Osteoblast (primary cell): ENCODE measurements at regions not wholly inside any gene's neighbourhood (a gene's known extent, or its start where the extent isn't known, plus 50 kb on each side); places are given as distances from the start of the nearest gene placed in this dataset.
"Not testable (repeated sequence)": the region's sequence is repeated elsewhere in the genome, so short reads cannot be mapped to it uniquely, and the experiment has no call there.

ENCODE experiments used
- DNase-seq: peaks from one replicate; pipeline ENCODE4 v3.0.0; 2011; ENCODE audit warnings: low spot score, mixed read lengths; ENCODE audit not compliant: insufficient read length; ENCODE audit errors: missing footprints
- H2AFZ ChIP-seq: 2 replicates; pipeline ENCODE4 v1.6.0; 2011; ENCODE audit warnings: mild to moderate bottlenecking, low read length
- H3K27ac ChIP-seq: 2 replicates; pipeline ENCODE4 v1.5.1; 2011; ENCODE audit warnings: mild to moderate bottlenecking, low read depth, low read length, moderate library complexity
- H3K27me3 ChIP-seq: 2 replicates; pipeline ENCODE4 v1.6.0; 2012; ENCODE audit warnings: mild to moderate bottlenecking, control low read depth, inconsistent platforms, low read length, moderate library complexity; ENCODE audit not compliant: insufficient read depth
- H3K36me3 ChIP-seq: 2 replicates; pipeline ENCODE4 v1.5.1; 2011; ENCODE audit warnings: mild to moderate bottlenecking, low read length, control low read depth, moderate library complexity; ENCODE audit not compliant: insufficient read depth
- H3K4me1 ChIP-seq: 2 replicates; pipeline ENCODE4 v1.5.1; 2011; ENCODE audit warnings: mild to moderate bottlenecking, low read length, control low read depth, moderate library complexity; ENCODE audit not compliant: insufficient read depth
- H3K4me2 ChIP-seq: 2 replicates; pipeline ENCODE4 v1.6.0; 2011; ENCODE audit warnings: mild to moderate bottlenecking, low read length; ENCODE audit not compliant: insufficient read depth
- H3K4me3 ChIP-seq: fragments of 200-600 bp; sonication (generic); 3 replicates; pipeline ENCODE4 v1.5.1; 2012; ENCODE audit warnings: mild to moderate bottlenecking, low read length, inconsistent platforms; ENCODE audit not compliant: insufficient read depth
- H3K79me2 ChIP-seq: 2 replicates; pipeline ENCODE4 v1.6.0; 2012; ENCODE audit warnings: mild to moderate bottlenecking, low read length, control low read depth, inconsistent platforms; ENCODE audit not compliant: insufficient read depth
- H3K9me3 ChIP-seq: 2 replicates; pipeline ENCODE4 v1.5.1; 2011; ENCODE audit warnings: low read depth, low read length, control low read depth
- H4K20me1 ChIP-seq: 2 replicates; pipeline ENCODE4 v1.6.0; 2012; ENCODE audit warnings: mild to moderate bottlenecking, low read length, control low read depth; ENCODE audit not compliant: insufficient read depth
- TF ChIP-seq, protein P1 (sequence below): IDR thresholded peaks from 2 replicates; pipeline ENCODE4 v1.5.1; 2011; ENCODE audit warnings: mild to moderate bottlenecking, low read depth, low read length, moderate library complexity; ENCODE audit errors: extremely low read depth

DNA sequence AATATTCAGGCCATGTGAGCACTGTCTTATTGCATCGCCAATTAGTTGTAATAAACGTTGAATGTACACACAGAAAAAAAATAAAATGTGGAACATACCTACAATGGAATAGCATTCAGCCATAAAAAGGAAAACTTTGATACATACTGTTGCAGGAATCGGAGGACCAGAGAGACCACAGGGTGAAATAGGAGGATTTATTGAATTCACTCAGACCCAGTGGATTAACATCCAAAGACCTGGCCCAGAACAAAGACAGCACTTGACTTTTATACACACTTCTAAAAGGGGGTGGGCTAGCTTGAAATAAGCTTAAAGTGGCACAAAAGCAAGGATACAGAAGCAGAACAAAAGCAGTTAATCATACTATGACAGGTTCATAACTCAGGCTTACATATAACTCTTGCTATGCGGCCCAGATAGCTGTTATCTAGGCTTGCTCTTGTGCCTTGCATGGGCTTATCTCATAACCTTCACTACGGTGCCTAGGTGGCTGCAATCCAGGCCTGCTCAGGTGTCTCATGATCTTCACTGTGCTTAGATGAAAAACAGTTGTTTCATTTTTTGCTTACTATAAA, 292.2 kb upstream of the TAC1 start:
- no peaks in the 10 kb centered on the region for H4K20me1 ChIP-seq
- no peak overlapping the region for H3K4me3 ChIP-seq
- no peaks in the 10 kb centered on the region for H3K36me3 ChIP-seq
- DNase-seq: no peak
- H3K4me2 ChIP-seq: no peak overlapping the region
- no peaks in the 10 kb centered on the region for H3K4me1 ChIP-seq
- H3K9me3 ChIP-seq: peaks cover 3% of the 10 kb centered on the region
- no peak overlapping the region for H2AFZ ChIP-seq
- no peaks in the 10 kb centered on the region for H3K27me3 ChIP-seq
- no peak overlapping the region for H3K27ac ChIP-seq
- TF ChIP-seq, protein P1, sequence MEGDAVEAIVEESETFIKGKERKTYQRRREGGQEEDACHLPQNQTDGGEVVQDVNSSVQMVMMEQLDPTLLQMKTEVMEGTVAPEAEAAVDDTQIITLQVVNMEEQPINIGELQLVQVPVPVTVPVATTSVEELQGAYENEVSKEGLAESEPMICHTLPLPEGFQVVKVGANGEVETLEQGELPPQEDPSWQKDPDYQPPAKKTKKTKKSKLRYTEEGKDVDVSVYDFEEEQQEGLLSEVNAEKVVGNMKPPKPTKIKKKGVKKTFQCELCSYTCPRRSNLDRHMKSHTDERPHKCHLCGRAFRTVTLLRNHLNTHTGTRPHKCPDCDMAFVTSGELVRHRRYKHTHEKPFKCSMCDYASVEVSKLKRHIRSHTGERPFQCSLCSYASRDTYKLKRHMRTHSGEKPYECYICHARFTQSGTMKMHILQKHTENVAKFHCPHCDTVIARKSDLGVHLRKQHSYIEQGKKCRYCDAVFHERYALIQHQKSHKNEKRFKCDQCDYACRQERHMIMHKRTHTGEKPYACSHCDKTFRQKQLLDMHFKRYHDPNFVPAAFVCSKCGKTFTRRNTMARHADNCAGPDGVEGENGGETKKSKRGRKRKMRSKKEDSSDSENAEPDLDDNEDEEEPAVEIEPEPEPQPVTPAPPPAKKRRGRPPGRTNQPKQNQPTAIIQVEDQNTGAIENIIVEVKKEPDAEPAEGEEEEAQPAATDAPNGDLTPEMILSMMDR: no peak
- H3K79me2 ChIP-seq: no peaks in the 10 kb centered on the region

- Histone ChIP-seq H2AFZ (no peak overlapping the region), H3K4me3 (no peak overlapping the region), H3K27ac (no peak overlapping the region), H4K20me1 (no peaks in the 10 kb centered on the region), H3K36me3 (no peaks in the 10 kb centered on the region), H3K27me3 (no peaks in the 10 kb centered on the region), H3K79me2 (no peaks in the 10 kb centered on the region), H3K4me2 (no peak overlapping the region), H3K9me3 (peaks cover 2% of the 10 kb centered on the region), H3K4me1 (no peaks in the 10 kb centered on the region)
- DNase-seq: peak; percentile 13
- TF ChIP-seq, protein P1: no peak
Observed at GRCh38 chr7:97446361-97446760, 285.5 kb upstream of the TAC1 start.

DNA sequence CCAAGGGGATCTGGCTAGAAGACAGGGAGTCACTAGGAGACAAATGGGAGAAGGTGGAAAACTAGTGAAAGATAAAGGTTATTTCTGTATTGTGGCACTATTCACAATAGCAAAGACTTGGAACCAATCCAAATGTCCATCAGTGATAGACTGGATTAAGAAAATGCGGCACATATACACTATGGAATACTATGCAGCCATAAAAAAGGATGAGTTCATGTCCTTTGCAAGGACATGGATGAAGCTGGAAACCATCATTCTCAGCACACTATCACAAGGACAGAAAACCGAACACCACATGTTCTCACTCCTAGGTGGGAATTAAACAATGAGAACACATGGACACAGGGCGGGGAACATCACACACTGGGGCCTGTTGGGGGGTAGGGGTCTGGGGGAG, 282.4 kb upstream of the TAC1 start:
- not testable (repeated sequence) for H2AFZ ChIP-seq, H3K36me3 ChIP-seq, H3K4me1 ChIP-seq, H3K79me2 ChIP-seq, H3K27ac ChIP-seq, H3K27me3 ChIP-seq, H3K4me3 ChIP-seq, H4K20me1 ChIP-seq, DNase-seq, H3K4me2 ChIP-seq, H3K9me3 ChIP-seq

DNA sequence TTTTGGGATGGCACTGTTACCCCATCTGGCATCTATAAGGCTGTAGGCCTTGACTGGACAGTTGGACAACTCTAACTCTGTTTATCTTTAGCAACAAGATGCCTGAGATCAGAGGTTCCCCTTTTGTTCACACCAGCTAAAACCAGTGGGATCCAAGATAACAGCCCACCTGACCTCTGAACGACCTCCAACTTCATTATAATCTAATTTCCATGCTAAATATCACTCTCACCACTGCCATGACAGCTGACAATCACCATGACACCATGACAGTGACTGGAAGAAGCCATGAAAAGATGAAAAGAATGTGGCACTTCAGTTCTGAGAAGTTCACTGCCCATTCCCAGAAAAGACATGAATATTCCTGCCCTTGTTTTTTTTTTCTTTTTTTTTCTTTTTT, 281.4 kb upstream of the TAC1 start:
- Histone ChIP-seq H3K4me2 (no peak overlapping the region), H3K27ac (no peak overlapping the region), H3K36me3 (no peaks in the 10 kb centered on the region), H3K4me1 (no peaks in the 10 kb centered on the region), H3K79me2 (no peaks in the 10 kb centered on the region), H3K9me3 (peaks cover 2% of the 10 kb centered on the region), H2AFZ (no peak overlapping the region), H4K20me1 (no peaks in the 10 kb centered on the region), H3K4me3 (no peak overlapping the region), H3K27me3 (no peaks in the 10 kb centered on the region)
- TF ChIP-seq, protein P1: no peak
- peak; percentile 27 for DNase-seq
